RCC 7860 (cell line): ENCODE measurements at regions not wholly inside any gene's neighbourhood (a gene's known extent, or its start where the extent isn't known, plus 50 kb on each side); places are given as distances from the start of the nearest gene placed in this dataset.

Experiments
- DNase-seq: peaks from one replicate; pipeline ENCODE4 v3.0.0-alpha.2; 2015; ENCODE audit warnings: low spot score
- FAIRE-seq: peaks from 2 replicates; lab custom pipeline; 2012; peaks lifted over from hg19 to GRCh38; lab: Jason Lieb, UNC

- FAIRE-seq (no peak), DNase-seq (no peak)
These were observed 265.6 kb upstream of the THBS1 start for GRCh38 chr15:39315206-39315850.

- FAIRE-seq (no peak), DNase-seq (no peak)
These were observed 263.7 kb upstream of the THBS1 start for GRCh38 chr15:39317225-39317624.

- FAIRE-seq, result no peak
These were observed 262.6 kb upstream of the THBS1 start for GRCh38 chr15:39318231-39318630.

GRCh38 chr15:39320355-39320754 lies 260.5 kb upstream of the THBS1 start:
- no peak for FAIRE-seq

More at GRCh38 chr15:39318231-39318630, 262.6 kb upstream of the THBS1 start:
- DNase-seq, result no peak

GRCh38 chr15:39320886-39321285 lies 260.0 kb upstream of the THBS1 start:
- no peak for DNase-seq

More at GRCh38 chr15:39320355-39320754, 260.5 kb upstream of the THBS1 start:
- DNase-seq, result no peak

GRCh38 chr15:39321977-39322376 lies 258.9 kb upstream of the THBS1 start:
- DNase-seq (no peak), FAIRE-seq (no peak)

More at GRCh38 chr15:39320886-39321285, 260.0 kb upstream of the THBS1 start:
- FAIRE-seq, result no peak

GRCh38 chr15:39323157-39323556 lies 257.7 kb upstream of the THBS1 start:
- no peak for DNase-seq
- no peak for FAIRE-seq

- no peak for DNase-seq
- no peak for FAIRE-seq
These were observed 257.2 kb upstream of the THBS1 start for GRCh38 chr15:39323706-39324105.

- no peak for FAIRE-seq
These were observed 254.4 kb upstream of the THBS1 start for GRCh38 chr15:39326306-39326975.

GRCh38 chr15:39327005-39327730 lies 253.7 kb upstream of the THBS1 start:
- FAIRE-seq, result no peak
- no peak for DNase-seq

More at GRCh38 chr15:39326306-39326975, 254.4 kb upstream of the THBS1 start:
- no peak for DNase-seq

- DNase-seq (no peak), FAIRE-seq (no peak)
These were observed 250.8 kb upstream of the THBS1 start for GRCh38 chr15:39330061-39330460.

- no peak for FAIRE-seq
- no peak for DNase-seq
These were observed 249.3 kb upstream of the THBS1 start for GRCh38 chr15:39331584-39331983.

- no peak for FAIRE-seq
- DNase-seq, result no peak
These were observed 248.0 kb upstream of the THBS1 start for GRCh38 chr15:39332846-39333245.

- DNase-seq, result no peak
- FAIRE-seq, result no peak
These were observed 247.5 kb upstream of the THBS1 start for GRCh38 chr15:39333393-39333792.

- FAIRE-seq, result no peak
These were observed 247.0 kb upstream of the THBS1 start for GRCh38 chr15:39333896-39334295.

GRCh38 chr15:39336926-39337325 lies 244.0 kb upstream of the THBS1 start:
- FAIRE-seq, result no peak
- no peak for DNase-seq

More at GRCh38 chr15:39333896-39334295, 247.0 kb upstream of the THBS1 start:
- no peak for DNase-seq

- DNase-seq (no peak), FAIRE-seq (no peak)
These were observed 242.6 kb upstream of the THBS1 start for GRCh38 chr15:39338251-39338650.

- no peak for FAIRE-seq
- no peak for DNase-seq
These were observed 239.8 kb upstream of the THBS1 start for GRCh38 chr15:39340903-39341645.

- no peak for FAIRE-seq
- DNase-seq, result no peak
These were observed 236.2 kb upstream of the THBS1 start for GRCh38 chr15:39344662-39345141.

GRCh38 chr15:39345176-39345575 lies 235.7 kb upstream of the THBS1 start:
- DNase-seq (no peak), FAIRE-seq (no peak)

- FAIRE-seq (no peak), DNase-seq (no peak)
These were observed 233.4 kb upstream of the THBS1 start for GRCh38 chr15:39347453-39347852.
